Suprapubic skin (tissue), 4 donors: ENCODE measurements at regions not wholly inside any gene's neighbourhood (a gene's known extent, or its start where the extent isn't known, plus 50 kb on each side); places are given as distances from the start of the nearest gene placed in this dataset.

Experiments
- DNase-seq, 2 donors: peaks; one replicate each; pipeline ENCODE4 v3.0.0-alpha.2; 2019; ENCODE audit warnings: low spot score in 2 of 2
- H3K27ac ChIP-seq: fragments of 200-600 bp; sonication (generic); one replicate; pipeline ENCODE4 v1.5.1; 2019
- H3K27me3 ChIP-seq: fragments of 200-600 bp; sonication (generic); one replicate; pipeline ENCODE4 v1.5.1; 2019
- H3K36me3 ChIP-seq: fragments of 200-600 bp; sonication (generic); one replicate; pipeline ENCODE4 v1.5.1; 2019
- H3K4me1 ChIP-seq: fragments of 200-600 bp; sonication (generic); one replicate; pipeline ENCODE4 v1.5.1; 2019
- H3K4me3 ChIP-seq: fragments of 200-600 bp; sonication (generic); one replicate; pipeline ENCODE4 v1.5.1; 2019; ENCODE audit warnings: mild to moderate bottlenecking
- H3K9me3 ChIP-seq: fragments of 200-600 bp; sonication (generic); one replicate; pipeline ENCODE4 v1.5.1; 2019
- EP300 ChIP-seq: sonication (generic); formaldehyde crosslinking; IDR thresholded peaks from one replicate; pipeline ENCODE4 v1.6.1; 2017; ENCODE audit warnings: antibody characterized with exemption
- POLR2A ChIP-seq, 2 donors: fragments of 450-650 bp; IDR thresholded peaks; one replicate each; pipeline ENCODE4 v1.6.1; 2017; ENCODE audit warnings: antibody characterized with exemption in 2 of 2, mild to moderate bottlenecking in 2 of 2, moderate library complexity in 2 of 2
- POLR2AphosphoS5 ChIP-seq, 3 donors: sonication (generic); formaldehyde crosslinking; IDR thresholded peaks; one replicate each; pipeline ENCODE4 v1.6.1; 2017; ENCODE audit warnings: antibody characterized with exemption in 3 of 3
- WGBS: methylation state at CpG from one replicate; pipeline ENCODE4 v1.1.5; 2018; 5-methylcytosine and 5-hydroxymethylcytosine counted together
- TF ChIP-seq, protein P1 (sequence below), 2 donors: fragments of 200-600 bp in 1 of 2; fragments of 450-650 bp in 1 of 2; sonication (generic) in 1 of 2; IDR thresholded peaks; one replicate each; pipeline ENCODE4 v1.5.1; 2016 to 2019; ENCODE audit warnings: antibody characterized with exemption in 2 of 2, mild to moderate bottlenecking in 1 of 2, moderate library complexity in 1 of 2

DNA sequence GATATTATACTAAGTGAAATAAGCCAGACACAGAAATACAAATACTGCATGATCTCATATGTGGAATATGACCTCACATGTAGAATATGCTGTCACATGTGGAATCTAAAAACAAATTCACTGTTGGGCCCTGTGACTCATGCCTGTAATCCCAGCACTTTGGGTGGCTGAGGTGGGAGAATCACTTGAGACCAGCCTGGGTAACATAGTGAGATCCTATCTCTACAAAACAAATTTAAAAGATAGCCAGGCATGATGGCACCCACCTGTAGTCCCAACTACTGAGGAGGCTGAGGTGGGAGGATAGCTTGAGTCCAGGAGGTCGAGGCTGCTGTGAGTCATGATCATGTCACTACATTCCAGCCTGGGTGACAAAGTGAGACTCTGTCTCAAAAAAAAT is 160.3 kb downstream of the PTEN start:
- Histone ChIP-seq H3K36me3 (no peaks in the 10 kb centered on the region), H3K4me3 (no peak overlapping the region), H3K27me3 (no peaks in the 10 kb centered on the region), H3K9me3 (no peaks in the 10 kb centered on the region), H3K4me1 (no peaks in the 10 kb centered on the region), H3K27ac (no peak overlapping the region)
- DNase-seq, result no peak
- no peak for TF ChIP-seq EP300
- TF ChIP-seq, protein P1, sequence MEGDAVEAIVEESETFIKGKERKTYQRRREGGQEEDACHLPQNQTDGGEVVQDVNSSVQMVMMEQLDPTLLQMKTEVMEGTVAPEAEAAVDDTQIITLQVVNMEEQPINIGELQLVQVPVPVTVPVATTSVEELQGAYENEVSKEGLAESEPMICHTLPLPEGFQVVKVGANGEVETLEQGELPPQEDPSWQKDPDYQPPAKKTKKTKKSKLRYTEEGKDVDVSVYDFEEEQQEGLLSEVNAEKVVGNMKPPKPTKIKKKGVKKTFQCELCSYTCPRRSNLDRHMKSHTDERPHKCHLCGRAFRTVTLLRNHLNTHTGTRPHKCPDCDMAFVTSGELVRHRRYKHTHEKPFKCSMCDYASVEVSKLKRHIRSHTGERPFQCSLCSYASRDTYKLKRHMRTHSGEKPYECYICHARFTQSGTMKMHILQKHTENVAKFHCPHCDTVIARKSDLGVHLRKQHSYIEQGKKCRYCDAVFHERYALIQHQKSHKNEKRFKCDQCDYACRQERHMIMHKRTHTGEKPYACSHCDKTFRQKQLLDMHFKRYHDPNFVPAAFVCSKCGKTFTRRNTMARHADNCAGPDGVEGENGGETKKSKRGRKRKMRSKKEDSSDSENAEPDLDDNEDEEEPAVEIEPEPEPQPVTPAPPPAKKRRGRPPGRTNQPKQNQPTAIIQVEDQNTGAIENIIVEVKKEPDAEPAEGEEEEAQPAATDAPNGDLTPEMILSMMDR (IDR thresholded peaks at IDR 0.05), result no peak
- no peak for TF ChIP-seq POLR2AphosphoS5 (IDR thresholded peaks at IDR 0.05)
- TF ChIP-seq POLR2A (IDR thresholded peaks at IDR 0.05), result no peak
- WGBS, result 91% methylated on average over 1 of the region's 1 CpG

DNA sequence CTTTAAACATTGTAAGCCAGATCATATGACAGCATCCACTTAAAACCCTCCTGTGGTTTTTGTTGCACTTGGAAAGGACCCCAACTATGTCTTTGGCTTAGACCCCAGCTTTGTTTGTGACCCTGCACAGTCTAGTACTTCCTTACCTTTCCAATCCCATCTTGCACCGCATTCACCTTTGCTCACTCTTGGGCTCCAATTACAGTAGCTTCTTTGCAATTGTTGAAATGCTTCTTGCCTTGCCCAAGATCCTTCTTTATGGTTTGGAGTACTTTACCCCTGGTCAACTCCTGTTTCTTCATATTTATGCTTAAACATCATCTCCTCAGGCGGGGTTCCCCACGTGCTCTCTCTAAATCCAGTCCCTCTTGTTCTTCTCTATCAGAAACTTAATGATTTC is 162.6 kb downstream of the PTEN start:
- no peak for DNase-seq
- Histone ChIP-seq H3K36me3 (no peaks in the 10 kb centered on the region), H3K27ac (no peak overlapping the region), H3K4me3 (no peak overlapping the region), H3K27me3 (no peaks in the 10 kb centered on the region), H3K9me3 (no peaks in the 10 kb centered on the region), H3K4me1 (no peaks in the 10 kb centered on the region)
- WGBS, result 88% methylated on average over 3 of the region's 3 CpGs
- TF ChIP-seq, protein P1 (IDR thresholded peaks at IDR 0.05), result no peak
- no peak for TF ChIP-seq POLR2AphosphoS5 (IDR thresholded peaks at IDR 0.05)
- no peak for TF ChIP-seq POLR2A (IDR thresholded peaks at IDR 0.05)
- TF ChIP-seq EP300, result no peak

DNA sequence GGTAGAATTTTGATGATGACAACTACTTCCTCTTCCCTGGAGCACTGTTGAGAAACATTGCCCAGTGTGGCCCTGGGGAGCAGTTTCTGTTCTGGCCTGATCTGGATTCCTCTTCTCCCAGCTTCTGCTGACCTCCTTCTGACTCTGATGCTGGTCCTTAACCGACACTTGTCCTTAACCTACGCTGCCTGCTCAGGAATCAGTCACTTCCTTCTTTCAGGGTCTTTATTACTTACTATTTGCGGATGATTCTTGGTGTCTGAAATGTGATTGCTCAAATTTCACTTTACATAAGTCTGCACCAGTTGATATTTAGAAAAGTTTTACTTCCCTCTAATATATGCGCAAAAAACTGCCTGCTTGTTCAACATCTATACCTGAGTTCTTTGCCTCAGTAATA is 164.1 kb downstream of the PTEN start:
- no peak for DNase-seq
- Histone ChIP-seq H3K4me3 (no peak overlapping the region), H3K9me3 (no peaks in the 10 kb centered on the region), H3K27me3 (no peaks in the 10 kb centered on the region), H3K4me1 (no peaks in the 10 kb centered on the region), H3K36me3 (no peaks in the 10 kb centered on the region), H3K27ac (no peak overlapping the region)
- TF ChIP-seq POLR2A (IDR thresholded peaks at IDR 0.05) (no peak), POLR2AphosphoS5 (IDR thresholded peaks at IDR 0.05) (no peak), EP300 (no peak)
- TF ChIP-seq, protein P1 (IDR thresholded peaks at IDR 0.05), result no peak
- 78% methylated on average over 4 of the region's 4 CpGs for WGBS

DNA sequence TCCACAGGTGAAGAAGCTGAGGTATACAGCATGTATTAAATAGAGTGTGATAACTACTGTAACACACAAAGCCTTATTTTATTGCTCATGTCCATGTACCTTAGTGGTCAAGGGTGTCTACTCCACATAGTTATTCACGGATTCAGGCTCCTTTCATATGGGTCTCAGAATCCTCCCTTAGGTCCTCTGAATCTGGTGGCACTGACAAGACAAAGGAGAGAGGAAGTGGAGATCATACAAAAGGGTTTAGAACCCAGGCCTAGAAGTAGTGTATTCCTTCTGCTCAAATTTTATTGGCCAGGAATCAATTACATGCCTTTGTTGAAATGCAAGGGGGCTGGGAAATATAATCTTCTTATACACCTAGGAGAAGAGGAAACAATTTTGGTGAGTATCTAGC is 164.6 kb downstream of the PTEN start:
- Histone ChIP-seq H3K27ac (no peak overlapping the region), H3K4me3 (no peak overlapping the region), H3K27me3 (no peaks in the 10 kb centered on the region), H3K9me3 (no peaks in the 10 kb centered on the region), H3K36me3 (no peaks in the 10 kb centered on the region), H3K4me1 (no peaks in the 10 kb centered on the region)
- 87% methylated on average over 1 of the region's 1 CpG for WGBS
- DNase-seq, result no peak
- no peak for TF ChIP-seq POLR2A (IDR thresholded peaks at IDR 0.05)
- TF ChIP-seq EP300, result no peak
- TF ChIP-seq POLR2AphosphoS5 (IDR thresholded peaks at IDR 0.05), result no peak
- TF ChIP-seq, protein P1 (IDR thresholded peaks at IDR 0.05), result no peak

DNA sequence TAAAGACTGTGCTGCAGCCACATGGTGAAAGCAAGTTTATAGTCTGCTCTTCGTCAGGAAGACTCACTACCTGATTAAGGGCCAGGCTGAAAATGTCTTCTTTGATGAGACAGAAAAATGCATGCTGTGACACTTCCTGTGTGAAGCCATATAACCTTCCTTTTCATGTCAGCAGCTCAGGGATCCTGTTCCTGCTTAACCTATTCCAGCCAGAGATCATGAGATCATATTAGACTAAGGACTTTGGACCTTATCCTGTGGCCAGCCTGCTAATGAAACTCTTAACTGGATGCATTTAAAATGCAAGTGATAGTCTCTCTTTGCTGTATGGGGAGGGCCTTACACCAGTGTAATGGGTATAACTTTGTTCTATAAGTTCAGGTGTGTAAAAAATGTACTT is 165.2 kb downstream of the PTEN start:
- no peak overlapping the region for H3K4me3 ChIP-seq
- no peaks in the 10 kb centered on the region for H3K27me3 ChIP-seq
- no peaks in the 10 kb centered on the region for H3K4me1 ChIP-seq
- TF ChIP-seq EP300 (no peak), POLR2A (IDR thresholded peaks at IDR 0.05) (no peak), POLR2AphosphoS5 (IDR thresholded peaks at IDR 0.05) (no peak)
- TF ChIP-seq, protein P1 (IDR thresholded peaks at IDR 0.05), result no peak
- H3K36me3 ChIP-seq, result no peaks in the 10 kb centered on the region
- no peak overlapping the region for H3K27ac ChIP-seq
- no peaks in the 10 kb centered on the region for H3K9me3 ChIP-seq
- DNase-seq, result no peak
- 73% methylated on average over 1 of the region's 1 CpG for WGBS
